NT2/D1 (cell line): ENCODE measurements at regions not wholly inside any gene's neighbourhood (a gene's known extent, or its start where the extent isn't known, plus 50 kb on each side); places are given as distances from the start of the nearest gene placed in this dataset.

Experiments used
- DNase-seq: peaks from one replicate; pipeline ENCODE4 v3.0.0-alpha.2; 2011; ENCODE audit warnings: low read depth, low spot score
- H3K27me3 ChIP-seq: 2 replicates; pipeline ENCODE4 v1.6.0; 2011; ENCODE audit warnings: mild to moderate bottlenecking; ENCODE audit not compliant: insufficient read length, insufficient read depth
- H3K36me3 ChIP-seq: 2 replicates; pipeline ENCODE4 v1.6.1; 2011; ENCODE audit warnings: mild to moderate bottlenecking, low read length, mixed read lengths; ENCODE audit not compliant: insufficient read depth, insufficient read length
- H3K4me1 ChIP-seq: 2 replicates; pipeline ENCODE4 v1.5.1; 2011; ENCODE audit not compliant: insufficient read depth, insufficient read length
- H3K4me3 ChIP-seq: 2 replicates; pipeline ENCODE4 v1.5.1; 2011; ENCODE audit warnings: low read depth; ENCODE audit not compliant: insufficient read length
- H3K9ac ChIP-seq: 2 replicates; pipeline ENCODE4 v1.6.0; 2011; ENCODE audit warnings: low read depth; ENCODE audit not compliant: insufficient read length
- H3K9me3 ChIP-seq: 2 replicates; pipeline ENCODE4 v1.5.1; 2011; ENCODE audit warnings: mild to moderate bottlenecking, low read length; ENCODE audit not compliant: insufficient read depth
- SUZ12 ChIP-seq: IDR thresholded peaks from 2 replicates; pipeline ENCODE4 v1.6.1; 2011; ENCODE audit not compliant: insufficient read length, insufficient read depth; ENCODE audit errors: extremely low read depth
- YY1 ChIP-seq: IDR thresholded peaks from 2 replicates; pipeline ENCODE4 v1.6.1; 2011; ENCODE audit not compliant: insufficient read length, insufficient read depth
- ZNF274 ChIP-seq: IDR thresholded peaks from 2 replicates; pipeline ENCODE4 v1.6.1; 2011; ENCODE audit warnings: mild to moderate bottlenecking, low read depth, low read length

GRCh38 chr1:193348091-193348768 lies 161.8 kb upstream of the B3GALT2 start:
- TF ChIP-seq SUZ12 (no peak), ZNF274 (no peak), YY1 (no peak)
- H3K4me3 ChIP-seq, result no peak overlapping the region
- no peaks in the 10 kb centered on the region for H3K36me3 ChIP-seq
- H3K4me1 ChIP-seq, result no peaks in the 10 kb centered on the region
- no peaks in the 10 kb centered on the region for H3K9me3 ChIP-seq
- H3K9ac ChIP-seq, result no peak overlapping the region
- no peak for DNase-seq
- no peaks in the 10 kb centered on the region for H3K27me3 ChIP-seq

DNA sequence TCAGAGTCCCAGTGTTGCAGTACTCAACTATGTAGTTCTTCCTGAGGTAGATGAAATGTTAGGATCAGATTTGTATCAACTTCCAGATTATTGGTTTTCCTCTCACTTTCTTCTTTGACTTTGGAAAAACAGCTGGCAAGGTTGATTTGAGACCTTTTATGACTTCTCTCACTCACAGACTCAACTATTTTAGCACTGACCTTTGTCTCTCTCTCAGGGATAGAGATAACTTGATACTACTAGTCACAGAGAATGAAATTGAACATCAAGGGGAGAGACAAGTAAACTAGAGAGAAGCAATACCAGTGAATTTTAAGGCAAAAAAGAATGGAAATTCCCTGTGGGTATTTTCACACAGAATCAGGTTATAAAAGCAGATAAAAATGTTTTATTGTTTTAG lies 159.7 kb upstream of the B3GALT2 start:
- Histone ChIP-seq H3K4me3 (no peak overlapping the region), H3K9ac (no peak overlapping the region), H3K36me3 (no peaks in the 10 kb centered on the region), H3K27me3 (no peaks in the 10 kb centered on the region), H3K4me1 (no peaks in the 10 kb centered on the region), H3K9me3 (no peaks in the 10 kb centered on the region)
- TF ChIP-seq YY1, result no peak
- no peak for DNase-seq

DNA sequence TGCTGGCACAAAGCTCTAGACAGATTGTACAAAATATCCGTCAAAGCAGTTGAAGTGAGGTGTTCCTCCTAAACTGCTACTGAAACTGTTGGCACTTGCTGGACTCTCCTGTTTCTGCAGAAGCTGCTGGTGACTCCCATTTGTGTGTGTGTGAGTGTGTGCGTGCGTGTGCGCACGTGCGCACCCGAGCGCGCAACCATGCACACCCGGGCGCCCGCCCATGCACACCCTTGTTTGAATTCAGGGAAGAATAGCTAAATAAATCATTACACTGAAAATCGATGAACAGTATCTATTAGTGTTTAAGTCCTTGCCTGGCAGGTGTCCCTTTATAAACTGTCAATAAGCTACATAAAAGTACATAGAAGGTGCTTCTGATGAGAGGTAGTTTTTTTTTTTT lies 156.4 kb upstream of the B3GALT2 start:
- H3K9ac ChIP-seq, result no peak overlapping the region
- H3K36me3 ChIP-seq, result no peaks in the 10 kb centered on the region
- no peak for DNase-seq
- no peak for TF ChIP-seq SUZ12
- no peak for TF ChIP-seq ZNF274
- TF ChIP-seq YY1, result no peak
- H3K9me3 ChIP-seq, result no peaks in the 10 kb centered on the region
- no peaks in the 10 kb centered on the region for H3K4me1 ChIP-seq
- no peak overlapping the region for H3K4me3 ChIP-seq
- no peaks in the 10 kb centered on the region for H3K27me3 ChIP-seq

GRCh38 chr1:193340331-193340730 lies 153.9 kb upstream of the B3GALT2 start:
- Histone ChIP-seq H3K4me1 (no peaks in the 10 kb centered on the region), H3K4me3 (no peak overlapping the region)

GRCh38 chr1:193339401-193339800 lies 153.0 kb upstream of the B3GALT2 start:
- H3K4me1 ChIP-seq, result no peaks in the 10 kb centered on the region
- no peaks in the 10 kb centered on the region for H3K36me3 ChIP-seq
- DNase-seq, result no peak
- no peaks in the 10 kb centered on the region for H3K9me3 ChIP-seq
- no peaks in the 10 kb centered on the region for H3K27me3 ChIP-seq
- TF ChIP-seq SUZ12 (no peak), ZNF274 (no peak), YY1 (no peak)
- H3K9ac ChIP-seq, result no peak overlapping the region
- no peak overlapping the region for H3K4me3 ChIP-seq

More at GRCh38 chr1:193340331-193340730, 153.9 kb upstream of the B3GALT2 start:
- no peak for DNase-seq
- Histone ChIP-seq H3K9me3 (no peaks in the 10 kb centered on the region), H3K9ac (no peak overlapping the region), H3K27me3 (no peaks in the 10 kb centered on the region), H3K36me3 (no peaks in the 10 kb centered on the region)
- TF ChIP-seq ZNF274 (no peak), YY1 (no peak), SUZ12 (no peak)

DNA sequence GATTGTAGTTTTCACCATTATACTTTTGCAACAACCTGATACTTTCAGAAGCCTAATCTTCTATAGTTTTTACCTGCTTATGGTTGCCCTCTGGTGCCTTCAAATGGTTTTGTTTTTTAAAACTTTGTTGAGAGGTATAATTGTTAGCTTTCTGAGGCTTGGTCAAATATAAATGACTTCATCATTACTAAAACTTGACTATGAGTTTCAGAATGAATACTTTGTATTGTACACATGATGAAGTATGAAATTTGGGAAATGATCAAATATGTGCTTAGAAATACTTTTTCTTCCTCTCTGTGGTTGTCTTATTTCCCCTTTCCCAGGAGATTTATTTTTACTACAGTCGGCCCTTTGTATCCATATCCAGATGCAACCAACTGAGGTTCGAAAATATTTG lies 151.8 kb upstream of the B3GALT2 start:
- Histone ChIP-seq H3K4me3 (no peak overlapping the region), H3K9me3 (peaks cover 4% of the 10 kb centered on the region), H3K9ac (no peak overlapping the region), H3K27me3 (no peaks in the 10 kb centered on the region), H3K4me1 (no peaks in the 10 kb centered on the region), H3K36me3 (no peaks in the 10 kb centered on the region)
- DNase-seq, result no peak
- TF ChIP-seq SUZ12 (no peak), YY1 (no peak), ZNF274 (no peak)

DNA sequence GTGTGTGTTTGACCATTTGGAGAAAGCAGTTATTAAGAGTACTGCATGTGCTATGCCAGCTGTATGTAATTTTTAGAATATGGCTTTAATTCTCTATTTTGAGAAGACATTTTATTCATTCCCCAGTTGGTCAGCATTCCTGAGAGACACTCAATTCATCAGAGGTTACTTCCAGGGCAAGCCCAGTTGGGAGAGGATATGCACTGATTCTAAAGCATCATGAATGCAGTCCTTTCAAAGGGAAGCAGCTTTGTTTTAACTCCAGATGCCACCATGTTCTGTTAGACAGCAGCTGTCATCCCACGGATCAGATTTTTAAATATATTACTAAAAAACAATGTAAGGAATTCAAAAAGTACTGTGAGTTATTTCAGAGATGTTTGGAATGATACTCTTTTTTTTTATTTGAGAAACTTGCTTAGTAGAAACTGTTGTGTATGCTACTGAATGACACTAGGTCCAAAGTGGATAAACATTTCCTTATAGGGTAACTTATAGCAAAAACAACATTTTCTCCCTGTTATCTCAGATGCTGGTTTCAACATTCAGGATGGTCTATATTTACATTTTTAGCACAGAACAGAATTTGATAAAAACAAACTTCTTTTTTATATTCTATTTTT lies 149.5 kb upstream of the B3GALT2 start:
- peaks cover 21% of the 10 kb centered on the region for H3K9me3 ChIP-seq
- no peak overlapping the region for H3K4me3 ChIP-seq
- H3K9ac ChIP-seq, result no peak overlapping the region
- H3K36me3 ChIP-seq, result no peaks in the 10 kb centered on the region
- TF ChIP-seq YY1 (no peak), SUZ12 (no peak), ZNF274 (no peak)
- no peaks in the 10 kb centered on the region for H3K4me1 ChIP-seq
- no peaks in the 10 kb centered on the region for H3K27me3 ChIP-seq
- no peak for DNase-seq
